ENCODE measurements at regions not wholly inside any gene's neighbourhood (a gene's known extent, or its start where the extent isn't known, plus 50 kb on each side); places are given as distances from the start of the nearest gene placed in this dataset.

- DNase-seq = no peak
Observed at GRCh38 chr10:81031774-81032173, 494.1 kb downstream of the SH2D4B start.

GRCh38 chr10:81034383-81034782 lies 496.7 kb downstream of the SH2D4B start:
- no peak for DNase-seq

- no peak for DNase-seq
Observed at GRCh38 chr10:81036257-81036656, 498.6 kb downstream of the SH2D4B start.

- no peak for DNase-seq
Observed at GRCh38 chr10:81040031-81040430, 502.3 kb downstream of the SH2D4B start.

GRCh38 chr10:81040940-81041339 lies 503.2 kb downstream of the SH2D4B start:
- DNase-seq = no peak

- no peak for DNase-seq
Observed at GRCh38 chr10:81042647-81043046, 504.9 kb downstream of the SH2D4B start.

GRCh38 chr10:81065474-81065873 lies 527.8 kb downstream of the SH2D4B start:
- no peak for DNase-seq

GRCh38 chr10:81068460-81068859 lies 530.8 kb downstream of the SH2D4B start:
- DNase-seq = no peak

- no peak for DNase-seq
Observed at GRCh38 chr10:81071087-81071796, 533.5 kb downstream of the SH2D4B start.

GRCh38 chr10:81073155-81073554 lies 535.5 kb downstream of the SH2D4B start:
- DNase-seq = no peak

- DNase-seq = no peak
Observed at GRCh38 chr10:81081887-81082620, 544.4 kb downstream of the SH2D4B start.

- no peak for DNase-seq
Observed at GRCh38 chr10:81082621-81083376, 545.1 kb downstream of the SH2D4B start.

GRCh38 chr10:81093056-81093455 lies 555.4 kb downstream of the SH2D4B start:
- no peak for DNase-seq

GRCh38 chr10:81095238-81095637 lies 557.5 kb downstream of the SH2D4B start:
- DNase-seq = no peak

GRCh38 chr10:81096558-81096957 lies 558.9 kb downstream of the SH2D4B start:
- no peak for DNase-seq

GRCh38 chr10:81101062-81101461 lies 563.4 kb downstream of the SH2D4B start:
- DNase-seq = no peak

GRCh38 chr10:81104494-81104893 lies 566.8 kb downstream of the SH2D4B start:
- DNase-seq = no peak

GRCh38 chr10:81108516-81109199 lies 571.0 kb downstream of the SH2D4B start:
- DNase-seq = no peak

- DNase-seq = no peak
Observed at GRCh38 chr10:81109200-81109752, 571.6 kb downstream of the SH2D4B start.

GRCh38 chr10:81116201-81116600 lies 578.5 kb downstream of the SH2D4B start:
- DNase-seq = no peak

GRCh38 chr10:81116990-81117389 lies 579.3 kb downstream of the SH2D4B start:
- DNase-seq = no peak

GRCh38 chr10:81127931-81128330 lies 590.2 kb downstream of the SH2D4B start:
- DNase-seq = no peak

- DNase-seq = no peak
Observed at GRCh38 chr10:81130014-81130413, 592.3 kb downstream of the SH2D4B start.

All from stimulated activated naive CD4-positive, alpha-beta T cell (primary cell).